PFSK-1 (cell line): ENCODE measurements at regions not wholly inside any gene's neighbourhood (a gene's known extent, or its start where the extent isn't known, plus 50 kb on each side); places are given as distances from the start of the nearest gene placed in this dataset.

ENCODE experiments used
- POLR2AphosphoS5 ChIP-seq: IDR thresholded peaks from 2 replicates; pipeline ENCODE4 v1.6.1; 2012; ENCODE audit warnings: low read depth, mild to moderate bottlenecking, control low read depth, low read length, moderate library complexity
- SIN3A ChIP-seq: IDR thresholded peaks from 2 replicates; pipeline ENCODE4 v1.6.1; 2012; ENCODE audit warnings: mild to moderate bottlenecking, low read length, moderate library complexity, borderline replicate concordance; ENCODE audit not compliant: insufficient read depth
- TAF1 ChIP-seq: IDR thresholded peaks from 2 replicates; pipeline ENCODE4 v1.6.1; 2012; ENCODE audit warnings: low read length, control low read depth, borderline replicate concordance; ENCODE audit not compliant: insufficient read depth
- TF ChIP-seq, protein P1 (sequence below), 2 experiments: IDR thresholded peaks; 2 replicates each; pipeline versions ENCODE4 v1.6.1 to v1.8.0; 2011 to 2012; ENCODE audit warnings: low read depth in 2 of 2, low read length in 2 of 2, control low read depth in 1 of 2, inconsistent platforms in 1 of 2, mild to moderate bottlenecking in 1 of 2, moderate library complexity in 1 of 2; ENCODE audit not compliant: insufficient read depth in 1 of 2

DNA sequence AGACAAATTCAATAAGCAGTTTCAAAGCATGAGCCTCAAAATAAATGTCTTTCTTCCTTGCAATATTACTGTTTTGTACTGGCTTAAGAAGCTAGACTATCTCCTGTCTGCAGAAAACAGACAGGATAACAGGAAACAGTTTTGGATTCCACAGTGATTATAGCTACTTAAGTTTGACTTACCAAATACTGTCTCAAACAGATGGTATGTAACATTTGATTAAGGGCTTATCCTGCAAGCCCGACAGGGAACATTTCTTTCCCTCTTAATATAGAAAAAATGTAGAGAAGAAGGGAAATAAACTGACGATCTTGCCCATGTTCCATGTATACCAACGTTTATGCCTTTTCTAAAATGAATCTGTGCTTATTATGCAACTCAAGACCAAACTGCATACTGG, 179.9 kb upstream of the EEA1 start:
- no peak for TF ChIP-seq TAF1
- no peak for TF ChIP-seq POLR2AphosphoS5
- TF ChIP-seq, protein P1, sequence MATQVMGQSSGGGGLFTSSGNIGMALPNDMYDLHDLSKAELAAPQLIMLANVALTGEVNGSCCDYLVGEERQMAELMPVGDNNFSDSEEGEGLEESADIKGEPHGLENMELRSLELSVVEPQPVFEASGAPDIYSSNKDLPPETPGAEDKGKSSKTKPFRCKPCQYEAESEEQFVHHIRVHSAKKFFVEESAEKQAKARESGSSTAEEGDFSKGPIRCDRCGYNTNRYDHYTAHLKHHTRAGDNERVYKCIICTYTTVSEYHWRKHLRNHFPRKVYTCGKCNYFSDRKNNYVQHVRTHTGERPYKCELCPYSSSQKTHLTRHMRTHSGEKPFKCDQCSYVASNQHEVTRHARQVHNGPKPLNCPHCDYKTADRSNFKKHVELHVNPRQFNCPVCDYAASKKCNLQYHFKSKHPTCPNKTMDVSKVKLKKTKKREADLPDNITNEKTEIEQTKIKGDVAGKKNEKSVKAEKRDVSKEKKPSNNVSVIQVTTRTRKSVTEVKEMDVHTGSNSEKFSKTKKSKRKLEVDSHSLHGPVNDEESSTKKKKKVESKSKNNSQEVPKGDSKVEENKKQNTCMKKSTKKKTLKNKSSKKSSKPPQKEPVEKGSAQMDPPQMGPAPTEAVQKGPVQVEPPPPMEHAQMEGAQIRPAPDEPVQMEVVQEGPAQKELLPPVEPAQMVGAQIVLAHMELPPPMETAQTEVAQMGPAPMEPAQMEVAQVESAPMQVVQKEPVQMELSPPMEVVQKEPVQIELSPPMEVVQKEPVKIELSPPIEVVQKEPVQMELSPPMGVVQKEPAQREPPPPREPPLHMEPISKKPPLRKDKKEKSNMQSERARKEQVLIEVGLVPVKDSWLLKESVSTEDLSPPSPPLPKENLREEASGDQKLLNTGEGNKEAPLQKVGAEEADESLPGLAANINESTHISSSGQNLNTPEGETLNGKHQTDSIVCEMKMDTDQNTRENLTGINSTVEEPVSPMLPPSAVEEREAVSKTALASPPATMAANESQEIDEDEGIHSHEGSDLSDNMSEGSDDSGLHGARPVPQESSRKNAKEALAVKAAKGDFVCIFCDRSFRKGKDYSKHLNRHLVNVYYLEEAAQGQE (IDR thresholded peaks at IDR 0.05; ENCODE audit: insufficient read depth in 1 of 2, low read depth in 2 of 2, low read length in 2 of 2) = no peak
- TF ChIP-seq SIN3A = no peak
